OCI-LY7 (cell line): ENCODE measurements at regions not wholly inside any gene's neighbourhood (a gene's known extent, or its start where the extent isn't known, plus 50 kb on each side); places are given as distances from the start of the nearest gene placed in this dataset.

ENCODE experiments used
- CTCF ChIP-seq: fragments of 200-600 bp; sonication (generic); conservative IDR thresholded peaks from 2 replicates; pipeline ENCODE4 v1.5.1; 2014; ENCODE audit warnings: mild to moderate bottlenecking, antibody characterized with exemption, low read length, moderate library complexity, mixed read lengths
- EZH2phosphoT487 ChIP-seq: fragments of 200-600 bp; sonication (generic); IDR thresholded peaks from 2 replicates; pipeline ENCODE4 v1.6.1; 2018; ENCODE audit warnings: low read depth, borderline replicate concordance, mild to moderate bottlenecking, mixed run types, antibody characterized with exemption, low read length, moderate library complexity, mixed read lengths

GRCh38 chr22:47371263-47372090 lies 609.0 kb downstream of the TBC1D22A start:
- TF ChIP-seq CTCF (no peak), EZH2phosphoT487 (no peak)
